ENCODE measurements at regions not wholly inside any gene's neighbourhood (a gene's known extent, or its start where the extent isn't known, plus 50 kb on each side); places are given as distances from the start of the nearest gene placed in this dataset.

DNA sequence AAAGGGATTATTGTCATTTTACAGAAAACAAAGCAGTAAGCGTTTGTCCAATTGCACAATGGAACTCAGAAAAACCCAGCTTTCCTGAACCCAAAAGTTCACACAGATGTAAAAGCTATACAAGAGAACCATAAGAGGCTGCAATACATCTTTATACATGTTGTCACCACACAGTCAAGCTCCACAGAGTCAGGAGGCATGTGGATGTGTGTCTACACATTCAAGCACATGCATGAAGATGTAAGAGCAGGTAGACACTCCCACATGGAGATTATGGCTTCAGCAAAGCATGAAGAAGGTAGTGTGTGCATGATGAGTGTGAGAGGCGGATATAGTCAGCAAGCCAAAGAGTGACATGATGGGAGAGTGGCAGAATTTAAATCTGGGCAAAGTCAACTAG lies 124.7 kb upstream of the THBS1 start:
- no peak for ATAC-seq
- TF ChIP-seq GLIS3 (CRISPR knock-in tag; IDR thresholded peaks at IDR 0.05) (no peak), RARB (CRISPR knock-in tag; IDR thresholded peaks at IDR 0.05) (no peak), ZNF70 (CRISPR knock-in tag; IDR thresholded peaks at IDR 0.05) (no peak), ZFP30 (CRISPR knock-in tag; IDR thresholded peaks at IDR 0.05) (no peak), CSRNP3 (CRISPR knock-in tag; IDR thresholded peaks at IDR 0.05) (no peak), TOX (CRISPR knock-in tag; IDR thresholded peaks at IDR 0.05; ENCODE audit: borderline replicate concordance) (no peak), TSHZ2 (CRISPR knock-in tag; IDR thresholded peaks at IDR 0.05) (no peak), ARNTL (CRISPR knock-in tag; IDR thresholded peaks at IDR 0.05; ENCODE audit: borderline replicate concordance, low read depth) (no peak), ZFP3 (CRISPR knock-in tag; IDR thresholded peaks at IDR 0.05) (no peak), OSR1 (CRISPR knock-in tag; IDR thresholded peaks at IDR 0.05) (no peak), POU6F1 (CRISPR knock-in tag; IDR thresholded peaks at IDR 0.05; ENCODE audit: borderline replicate concordance, low read depth) (no peak), PATZ1 (CRISPR knock-in tag; IDR thresholded peaks at IDR 0.05; ENCODE audit: borderline replicate concordance) (no peak), ZC3H10 (CRISPR knock-in tag; IDR thresholded peaks at IDR 0.05) (no peak), BACH2 (CRISPR knock-in tag; IDR thresholded peaks at IDR 0.05; ENCODE audit: borderline replicate concordance) (no peak)

GRCh38 chr15:39456582-39457330 lies 124.1 kb upstream of the THBS1 start:
- TF ChIP-seq SNAI2 (CRISPR knock-in tag; IDR thresholded peaks at IDR 0.05) (no peak), POU6F1 (CRISPR knock-in tag; IDR thresholded peaks at IDR 0.05; ENCODE audit: borderline replicate concordance, low read depth) (no peak), ZFP3 (CRISPR knock-in tag; IDR thresholded peaks at IDR 0.05) (no peak), ZFP30 (CRISPR knock-in tag; IDR thresholded peaks at IDR 0.05) (no peak)
- ATAC-seq: no peak

DNA sequence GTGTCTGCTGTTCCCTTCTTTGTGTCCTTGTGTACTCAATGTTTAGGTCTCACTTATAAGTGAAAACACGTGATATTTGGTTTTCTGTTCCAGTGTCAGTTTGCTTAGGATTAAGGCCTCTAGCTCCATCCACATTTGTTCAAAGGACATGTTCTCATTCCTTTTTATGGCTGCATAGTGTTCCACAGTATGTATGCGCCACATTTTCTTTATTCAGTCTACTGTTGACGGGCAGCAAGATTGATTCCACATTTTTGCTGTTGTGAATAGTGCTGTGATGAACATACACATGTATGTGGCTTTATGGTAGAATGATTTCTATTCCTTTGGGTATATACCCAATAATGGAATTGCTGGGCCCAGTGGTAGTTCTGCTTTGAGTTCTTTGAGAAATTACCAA lies 122.7 kb upstream of the THBS1 start:
- no peak for ATAC-seq
- no peak for TF ChIP-seq ARNTL (CRISPR knock-in tag; IDR thresholded peaks at IDR 0.05; ENCODE audit: borderline replicate concordance, low read depth)
- TF ChIP-seq ZC3H10 (CRISPR knock-in tag; IDR thresholded peaks at IDR 0.05): no peak
- no peak for TF ChIP-seq ZFP3 (CRISPR knock-in tag; IDR thresholded peaks at IDR 0.05)
- TF ChIP-seq RARB (CRISPR knock-in tag; IDR thresholded peaks at IDR 0.05): no peak
- no peak for TF ChIP-seq CSRNP3 (CRISPR knock-in tag; IDR thresholded peaks at IDR 0.05)
- no peak for TF ChIP-seq SNAI2 (CRISPR knock-in tag; IDR thresholded peaks at IDR 0.05)
- no peak for TF ChIP-seq ZFP30 (CRISPR knock-in tag; IDR thresholded peaks at IDR 0.05)
- no peak for TF ChIP-seq PATZ1 (CRISPR knock-in tag; IDR thresholded peaks at IDR 0.05; ENCODE audit: borderline replicate concordance)
- TF ChIP-seq ZNF8 (CRISPR knock-in tag; IDR thresholded peaks at IDR 0.05): no peak
- TF ChIP-seq PPARA (CRISPR knock-in tag; IDR thresholded peaks at IDR 0.05; ENCODE audit: borderline replicate concordance): no peak
- TF ChIP-seq TOX (CRISPR knock-in tag; IDR thresholded peaks at IDR 0.05; ENCODE audit: borderline replicate concordance): no peak
